HAP-1 (cell line): ENCODE measurements at regions not wholly inside any gene's neighbourhood (a gene's known extent, or its start where the extent isn't known, plus 50 kb on each side); places are given as distances from the start of the nearest gene placed in this dataset.

Experiments used
- DNase-seq, 2 experiments: peaks; one replicate each; pipeline ENCODE4 v3.0.0-alpha.2; 2016 to 2020; ENCODE audit warnings: low spot score in 2 of 2
- H3K27me3 ChIP-seq: fragments of 250-450 bp; sonication (Bioruptor Pico); 2 replicates; pipeline ENCODE4 v1.5.1; 2020; ENCODE audit warnings: low read depth, mild to moderate bottlenecking, moderate library complexity
- H3K36me3 ChIP-seq: fragments of 250-450 bp; sonication (Bioruptor Pico); replicated peaks from 2 replicates; pipeline ENCODE4 v1.5.1; 2020; ENCODE audit warnings: mild to moderate bottlenecking
- H3K4me1 ChIP-seq: fragments of 250-450 bp; sonication (Bioruptor Pico); 2 replicates; pipeline ENCODE4 v1.5.1; 2020; ENCODE audit warnings: mild to moderate bottlenecking
- H3K4me3 ChIP-seq: fragments of 250-450 bp; sonication (Bioruptor Pico); 2 replicates; pipeline ENCODE4 v1.5.1; 2020; ENCODE audit warnings: mild to moderate bottlenecking, moderate library complexity
- H3K9me3 ChIP-seq: fragments of 250-450 bp; sonication (Bioruptor Pico); 2 replicates; pipeline ENCODE4 v1.5.1; 2020; ENCODE audit warnings: mild to moderate bottlenecking, moderate library complexity
- in situ Hi-C: fragments of 300-500 bp; cut with MboI; formaldehyde crosslinking; loops from 3 replicates; pipeline ENCODE4 v1.14.3; 2020; ENCODE audit warnings: low sequenced_read_pairs, inconsistent platforms, mixed read lengths

GRCh38 chr10:132115732-132116131 lies 50.0 kb downstream of the JAKMIP3 start:
- Histone ChIP-seq H3K4me3 (no peak overlapping the region), H3K4me1 (no peaks in the 10 kb centered on the region), H3K36me3 (no peaks in the 10 kb centered on the region), H3K27me3 (no peaks in the 10 kb centered on the region), H3K9me3 (no peaks in the 10 kb centered on the region)
- DNase-seq: no peak
- in situ Hi-C loops: no loop called here

- in situ Hi-C loops: no loop called here
- no peaks in the 10 kb centered on the region for H3K4me1 ChIP-seq
- H3K36me3 ChIP-seq: no peaks in the 10 kb centered on the region
- DNase-seq: no peak
- H3K27me3 ChIP-seq: no peaks in the 10 kb centered on the region
- no peaks in the 10 kb centered on the region for H3K9me3 ChIP-seq
- no peak overlapping the region for H3K4me3 ChIP-seq
These were observed 51.4 kb downstream of the JAKMIP3 start for GRCh38 chr10:132117146-132117545.

GRCh38 chr10:132117636-132118190 lies 52.0 kb downstream of the JAKMIP3 start:
- Histone ChIP-seq H3K4me3 (no peak overlapping the region), H3K4me1 (no peaks in the 10 kb centered on the region), H3K36me3 (no peaks in the 10 kb centered on the region), H3K27me3 (no peaks in the 10 kb centered on the region), H3K9me3 (no peaks in the 10 kb centered on the region)
- in situ Hi-C loops: no loop called here
- DNase-seq: no peak

GRCh38 chr10:132118366-132118765 lies 52.6 kb downstream of the JAKMIP3 start:
- no peaks in the 10 kb centered on the region for H3K36me3 ChIP-seq
- in situ Hi-C loops: no loop called here

GRCh38 chr10:132120200-132120599 lies 54.5 kb downstream of the JAKMIP3 start:
- in situ Hi-C loops: no loop called here
- no peak for DNase-seq
- Histone ChIP-seq H3K4me3 (no peak overlapping the region), H3K36me3 (no peaks in the 10 kb centered on the region), H3K27me3 (no peaks in the 10 kb centered on the region), H3K9me3 (no peaks in the 10 kb centered on the region), H3K4me1 (no peaks in the 10 kb centered on the region)

More at GRCh38 chr10:132118366-132118765, 52.6 kb downstream of the JAKMIP3 start:
- Histone ChIP-seq H3K27me3 (no peaks in the 10 kb centered on the region), H3K9me3 (no peaks in the 10 kb centered on the region), H3K4me3 (no peak overlapping the region), H3K4me1 (no peaks in the 10 kb centered on the region)
- DNase-seq: no peak

GRCh38 chr10:132120734-132121510 lies 55.2 kb downstream of the JAKMIP3 start:
- no peak for DNase-seq
- no peaks in the 10 kb centered on the region for H3K36me3 ChIP-seq
- H3K4me3 ChIP-seq: no peak overlapping the region
- no peaks in the 10 kb centered on the region for H3K4me1 ChIP-seq
- in situ Hi-C loops: no loop called here
- H3K9me3 ChIP-seq: no peaks in the 10 kb centered on the region
- H3K27me3 ChIP-seq: no peaks in the 10 kb centered on the region

- no peaks in the 10 kb centered on the region for H3K27me3 ChIP-seq
- H3K9me3 ChIP-seq: no peaks in the 10 kb centered on the region
- no peaks in the 10 kb centered on the region for H3K36me3 ChIP-seq
- no peaks in the 10 kb centered on the region for H3K4me1 ChIP-seq
- in situ Hi-C loops: no loop called here
- DNase-seq: no peak
- H3K4me3 ChIP-seq: no peak overlapping the region
These were observed 55.7 kb downstream of the JAKMIP3 start for GRCh38 chr10:132121511-132121830.

GRCh38 chr10:132122097-132122861 lies 56.5 kb downstream of the JAKMIP3 start:
- DNase-seq: no peak
- no peaks in the 10 kb centered on the region for H3K27me3 ChIP-seq
- in situ Hi-C loops: no loop called here
- no peaks in the 10 kb centered on the region for H3K36me3 ChIP-seq
- no peaks in the 10 kb centered on the region for H3K4me1 ChIP-seq
- H3K4me3 ChIP-seq: no peak overlapping the region
- no peaks in the 10 kb centered on the region for H3K9me3 ChIP-seq

GRCh38 chr10:132122939-132123445 lies 57.2 kb downstream of the JAKMIP3 start:
- no peak for DNase-seq
- Histone ChIP-seq H3K4me1 (no peaks in the 10 kb centered on the region), H3K9me3 (peaks cover under 1% of the 10 kb centered on the region; the same call in 1 of the 2 replicates), H3K36me3 (no peaks in the 10 kb centered on the region), H3K27me3 (no peaks in the 10 kb centered on the region), H3K4me3 (no peak overlapping the region)
- in situ Hi-C loops: no loop called here

- DNase-seq: no peak
- Histone ChIP-seq H3K4me1 (no peaks in the 10 kb centered on the region), H3K36me3 (no peaks in the 10 kb centered on the region), H3K27me3 (no peaks in the 10 kb centered on the region), H3K4me3 (no peak overlapping the region), H3K9me3 (peaks cover 2% of the 10 kb centered on the region; the same call in 1 of the 2 replicates)
- in situ Hi-C loops: no loop called here
These were observed 57.9 kb downstream of the JAKMIP3 start for GRCh38 chr10:132123606-132124005.

- Histone ChIP-seq H3K9me3 (peaks cover 2% of the 10 kb centered on the region; the same call in 1 of the 2 replicates), H3K4me3 (no peak overlapping the region), H3K4me1 (no peaks in the 10 kb centered on the region), H3K27me3 (no peaks in the 10 kb centered on the region), H3K36me3 (no peaks in the 10 kb centered on the region)
- DNase-seq: no peak
- in situ Hi-C loops: no loop called here
These were observed 58.6 kb downstream of the JAKMIP3 start for GRCh38 chr10:132124201-132124920.

- peaks cover 2% of the 10 kb centered on the region; the same call in 1 of the 2 replicates for H3K9me3 ChIP-seq
- in situ Hi-C loops: no loop called here
- peaks cover 5% of the 10 kb centered on the region; the same call in 1 of the 2 replicates for H3K27me3 ChIP-seq
- H3K4me1 ChIP-seq: no peaks in the 10 kb centered on the region
- peak in 1 of 2 experiments; percentile 27 for DNase-seq
- no peak overlapping the region for H3K4me3 ChIP-seq
- H3K36me3 ChIP-seq: no peaks in the 10 kb centered on the region
These were observed 57.3 kb upstream of the DPYSL4 start for GRCh38 chr10:132129431-132129830.
